ENCODE measurements at regions not wholly inside any gene's neighbourhood (a gene's known extent, or its start where the extent isn't known, plus 50 kb on each side); places are given as distances from the start of the nearest gene placed in this dataset.

- Histone ChIP-seq H3K27me3 (ENCODE audit: control insufficient read depth, insufficient read depth, low read length, poor library complexity, severe bottlenecking) (no peaks in the 10 kb centered on the region), H3K4me3 (ENCODE audit: insufficient read depth, low read depth, low read length) (no peak overlapping the region), H3K27ac (ENCODE audit: insufficient read depth, low read depth, low read length, poor library complexity, severe bottlenecking) (no peak overlapping the region), H3K36me3 (ENCODE audit: control insufficient read depth, insufficient read depth, low read length) (peaks cover 3% of the 10 kb centered on the region), H3K4me1 (ENCODE audit: control insufficient read depth, insufficient read depth, low read length) (peaks cover 12% of the 10 kb centered on the region), H3K9me3 (ENCODE audit: control insufficient read depth, low read length) (no peaks in the 10 kb centered on the region)
- 50 to 54% methylated on average over 3 of the region's 3 CpGs for WGBS, 2 experiments
Measured at GRCh38 chr1:232472485-232473041, 157.4 kb downstream of the SIPA1L2 start.

- WGBS, 2 experiments = 94 to 96% methylated on average over 5 of the region's 5 CpGs
- Histone ChIP-seq H3K4me3 (ENCODE audit: insufficient read depth, low read depth, low read length) (no peak overlapping the region), H3K27me3 (ENCODE audit: control insufficient read depth, insufficient read depth, low read length, poor library complexity, severe bottlenecking) (no peaks in the 10 kb centered on the region), H3K27ac (ENCODE audit: insufficient read depth, low read depth, low read length, poor library complexity, severe bottlenecking) (no peak overlapping the region), H3K9me3 (ENCODE audit: control insufficient read depth, low read length) (no peaks in the 10 kb centered on the region), H3K4me1 (ENCODE audit: control insufficient read depth, insufficient read depth, low read length) (peaks cover 12% of the 10 kb centered on the region), H3K36me3 (ENCODE audit: control insufficient read depth, insufficient read depth, low read length) (peaks cover 9% of the 10 kb centered on the region)
Measured at GRCh38 chr1:232471250-232471649, 158.7 kb downstream of the SIPA1L2 start.

GRCh38 chr1:232470711-232471110 is 159.2 kb downstream of the SIPA1L2 start:
- peaks cover 7% of the 10 kb centered on the region for H3K36me3 ChIP-seq (ENCODE audit: control insufficient read depth, insufficient read depth, low read length)
- H3K27ac ChIP-seq (ENCODE audit: insufficient read depth, low read depth, low read length, poor library complexity, severe bottlenecking) = no peak overlapping the region
- H3K27me3 ChIP-seq (ENCODE audit: control insufficient read depth, insufficient read depth, low read length, poor library complexity, severe bottlenecking) = no peaks in the 10 kb centered on the region
- H3K4me1 ChIP-seq (ENCODE audit: control insufficient read depth, insufficient read depth, low read length) = peaks cover 12% of the 10 kb centered on the region
- WGBS, 2 experiments = 72 to 86% methylated on average over 1 of the region's 1 CpG
- no peak overlapping the region for H3K4me3 ChIP-seq (ENCODE audit: insufficient read depth, low read depth, low read length)
- H3K9me3 ChIP-seq (ENCODE audit: control insufficient read depth, low read length) = no peaks in the 10 kb centered on the region

GRCh38 chr1:232468249-232468648 is 161.7 kb downstream of the SIPA1L2 start:
- Histone ChIP-seq H3K27ac (ENCODE audit: insufficient read depth, low read depth, low read length, poor library complexity, severe bottlenecking) (no peak overlapping the region), H3K4me3 (ENCODE audit: insufficient read depth, low read depth, low read length) (no peak overlapping the region), H3K27me3 (ENCODE audit: control insufficient read depth, insufficient read depth, low read length, poor library complexity, severe bottlenecking) (no peaks in the 10 kb centered on the region), H3K9me3 (ENCODE audit: control insufficient read depth, low read length) (no peaks in the 10 kb centered on the region), H3K4me1 (ENCODE audit: control insufficient read depth, insufficient read depth, low read length) (peaks cover 6% of the 10 kb centered on the region), H3K36me3 (ENCODE audit: control insufficient read depth, insufficient read depth, low read length) (peaks cover 12% of the 10 kb centered on the region)
- 76 to 77% methylated on average over 2 to 3 of the region's 3 CpGs for WGBS, 2 experiments

DNA sequence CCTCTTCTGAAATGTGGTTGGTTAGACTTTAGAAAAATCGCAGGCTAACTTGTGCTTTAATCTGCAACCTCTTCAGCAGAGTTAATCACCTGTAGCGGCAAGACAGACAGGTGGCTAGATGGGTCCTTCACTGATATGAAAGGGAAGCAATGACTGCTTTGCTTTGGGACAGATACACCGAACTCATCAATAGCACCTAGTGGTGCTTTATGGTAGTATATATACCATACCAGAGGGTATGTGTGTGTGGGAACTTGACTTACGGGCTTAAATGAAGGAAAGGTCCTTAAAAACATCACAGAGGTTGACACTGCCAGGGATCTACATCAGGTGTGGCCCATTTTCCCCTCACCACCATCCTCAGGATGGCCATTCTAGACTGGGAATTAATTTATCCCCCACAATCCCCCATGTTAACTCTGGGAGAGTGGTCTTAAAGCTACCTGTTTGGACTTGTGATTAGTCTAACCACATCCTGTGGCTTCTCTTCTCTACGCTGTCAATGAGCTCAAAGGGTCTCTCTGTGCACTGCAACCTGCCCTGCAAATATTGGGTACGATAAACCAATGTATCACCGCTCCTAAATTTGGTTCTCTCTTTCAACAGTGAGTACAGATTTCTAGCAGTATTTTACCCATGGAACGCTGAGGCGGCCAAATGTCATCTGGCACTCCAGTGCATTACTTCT is 162.7 kb downstream of the SIPA1L2 start:
- 94 to 97% methylated on average over 9 of the region's 9 CpGs for WGBS, 2 experiments
- no peak overlapping the region for H3K4me3 ChIP-seq (ENCODE audit: insufficient read depth, low read depth, low read length)
- H3K9me3 ChIP-seq (ENCODE audit: control insufficient read depth, low read length) = no peaks in the 10 kb centered on the region
- no peaks in the 10 kb centered on the region for H3K27me3 ChIP-seq (ENCODE audit: control insufficient read depth, insufficient read depth, low read length, poor library complexity, severe bottlenecking)
- peaks cover 12% of the 10 kb centered on the region for H3K36me3 ChIP-seq (ENCODE audit: control insufficient read depth, insufficient read depth, low read length)
- H3K27ac ChIP-seq (ENCODE audit: insufficient read depth, low read depth, low read length, poor library complexity, severe bottlenecking) = no peak overlapping the region
- H3K4me1 ChIP-seq (ENCODE audit: control insufficient read depth, insufficient read depth, low read length) = no peaks in the 10 kb centered on the region

DNA sequence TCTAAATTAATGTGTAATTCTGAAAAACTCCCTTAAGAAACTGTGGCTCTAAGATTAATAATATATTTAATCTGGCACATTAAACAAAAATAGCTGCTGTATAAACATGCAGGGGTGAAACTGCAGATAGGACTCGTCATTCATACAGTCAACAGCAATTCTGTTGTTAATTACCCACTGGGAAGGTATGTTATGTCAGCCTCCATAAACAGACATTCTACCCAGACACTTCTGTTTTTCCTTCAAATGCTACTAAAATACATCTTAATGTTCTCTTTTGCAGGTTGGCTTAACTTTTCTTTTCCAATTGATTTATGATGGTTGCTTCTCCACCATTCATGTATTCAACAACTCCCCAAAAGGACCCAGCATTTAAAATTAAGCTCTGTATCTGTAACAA is 165.6 kb downstream of the SIPA1L2 start:
- WGBS, 2 experiments = 100% methylated on average over 1 of the region's 1 CpG
- H3K27me3 ChIP-seq (ENCODE audit: control insufficient read depth, insufficient read depth, low read length, poor library complexity, severe bottlenecking) = no peaks in the 10 kb centered on the region
- H3K4me3 ChIP-seq (ENCODE audit: insufficient read depth, low read depth, low read length) = no peak overlapping the region
- H3K4me1 ChIP-seq (ENCODE audit: control insufficient read depth, insufficient read depth, low read length) = no peaks in the 10 kb centered on the region
- H3K36me3 ChIP-seq (ENCODE audit: control insufficient read depth, insufficient read depth, low read length) = peaks cover 12% of the 10 kb centered on the region
- no peaks in the 10 kb centered on the region for H3K9me3 ChIP-seq (ENCODE audit: control insufficient read depth, low read length)
- no peak overlapping the region for H3K27ac ChIP-seq (ENCODE audit: insufficient read depth, low read depth, low read length, poor library complexity, severe bottlenecking)

DNA sequence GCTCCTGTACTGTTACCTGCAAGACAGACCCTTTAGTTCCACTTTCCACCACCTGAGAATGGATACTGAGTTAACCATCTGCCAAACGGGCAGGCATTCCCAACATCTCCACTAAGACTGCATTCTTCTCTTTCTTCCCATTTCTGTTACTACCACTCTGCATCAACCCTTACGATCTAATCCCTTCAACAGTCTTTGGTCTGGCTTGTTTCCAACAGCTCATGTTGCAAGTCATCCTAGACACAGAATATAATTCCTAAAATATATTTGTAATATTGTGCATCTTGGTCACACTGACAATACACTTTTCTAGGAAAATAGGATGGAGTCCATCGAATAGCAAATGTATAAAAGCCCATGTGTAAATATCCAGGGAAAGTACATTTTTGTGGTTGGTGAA is 166.7 kb downstream of the SIPA1L2 start:
- peaks cover 12% of the 10 kb centered on the region for H3K36me3 ChIP-seq (ENCODE audit: control insufficient read depth, insufficient read depth, low read length)
- H3K27me3 ChIP-seq (ENCODE audit: control insufficient read depth, insufficient read depth, low read length, poor library complexity, severe bottlenecking) = no peaks in the 10 kb centered on the region
- H3K9me3 ChIP-seq (ENCODE audit: control insufficient read depth, low read length) = no peaks in the 10 kb centered on the region
- no peaks in the 10 kb centered on the region for H3K4me1 ChIP-seq (ENCODE audit: control insufficient read depth, insufficient read depth, low read length)
- WGBS, 2 experiments = 88 to 92% methylated on average over 3 of the region's 3 CpGs
- no peak overlapping the region for H3K4me3 ChIP-seq (ENCODE audit: insufficient read depth, low read depth, low read length)
- H3K27ac ChIP-seq (ENCODE audit: insufficient read depth, low read depth, low read length, poor library complexity, severe bottlenecking) = no peak overlapping the region

DNA sequence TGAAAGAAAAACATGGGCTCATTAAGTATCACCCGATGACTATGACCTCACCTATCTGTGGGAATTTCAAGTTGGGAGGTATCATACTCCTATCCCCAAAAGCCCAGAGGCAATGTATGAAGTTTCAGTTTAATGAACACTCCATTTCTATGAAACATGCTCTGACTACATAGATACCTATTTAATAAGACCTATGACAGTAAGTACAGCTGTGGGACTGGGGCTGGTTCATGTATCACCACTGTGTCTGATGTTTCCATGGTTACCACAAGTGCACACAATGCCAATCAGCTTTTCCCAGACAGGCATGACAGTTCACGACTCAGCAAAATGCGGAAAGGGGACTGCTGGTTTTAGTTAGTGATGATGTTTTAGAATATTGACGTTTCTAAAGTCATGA is 167.7 kb downstream of the SIPA1L2 start:
- 91 to 94% methylated on average over 4 of the region's 4 CpGs for WGBS, 2 experiments
- H3K4me1 ChIP-seq (ENCODE audit: control insufficient read depth, insufficient read depth, low read length) = no peaks in the 10 kb centered on the region
- no peaks in the 10 kb centered on the region for H3K9me3 ChIP-seq (ENCODE audit: control insufficient read depth, low read length)
- no peaks in the 10 kb centered on the region for H3K27me3 ChIP-seq (ENCODE audit: control insufficient read depth, insufficient read depth, low read length, poor library complexity, severe bottlenecking)
- no peak overlapping the region for H3K27ac ChIP-seq (ENCODE audit: insufficient read depth, low read depth, low read length, poor library complexity, severe bottlenecking)
- H3K36me3 ChIP-seq (ENCODE audit: control insufficient read depth, insufficient read depth, low read length) = peaks cover 12% of the 10 kb centered on the region
- H3K4me3 ChIP-seq (ENCODE audit: insufficient read depth, low read depth, low read length) = no peak overlapping the region

DNA sequence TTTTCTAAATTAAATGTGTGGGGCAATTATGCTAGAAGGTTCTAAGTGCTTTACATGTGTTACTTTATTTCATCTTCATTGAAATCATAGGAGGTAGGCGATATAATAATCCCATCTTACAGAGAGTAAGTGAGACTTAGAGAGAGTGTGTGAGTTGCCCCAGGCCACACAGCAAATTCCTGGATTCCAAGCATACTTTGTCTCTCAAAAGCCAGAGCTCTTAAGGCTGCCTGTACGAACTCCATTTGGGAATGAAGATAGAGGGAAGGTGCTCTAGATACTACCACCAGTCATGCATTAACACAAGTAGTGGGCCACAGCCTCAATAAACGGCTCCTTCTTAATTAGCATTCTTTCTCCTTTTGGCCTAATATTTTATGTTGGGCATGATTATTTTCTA is 170.1 kb downstream of the SIPA1L2 start:
- 75 to 76% methylated on average over 2 to 3 of the region's 3 CpGs for WGBS, 2 experiments
- H3K9me3 ChIP-seq (ENCODE audit: control insufficient read depth, low read length) = no peaks in the 10 kb centered on the region
- H3K27ac ChIP-seq (ENCODE audit: insufficient read depth, low read depth, low read length, poor library complexity, severe bottlenecking) = no peak overlapping the region
- no peaks in the 10 kb centered on the region for H3K27me3 ChIP-seq (ENCODE audit: control insufficient read depth, insufficient read depth, low read length, poor library complexity, severe bottlenecking)
- peaks cover 2% of the 10 kb centered on the region for H3K36me3 ChIP-seq (ENCODE audit: control insufficient read depth, insufficient read depth, low read length)
- H3K4me3 ChIP-seq (ENCODE audit: insufficient read depth, low read depth, low read length) = no peak overlapping the region
- peaks cover 3% of the 10 kb centered on the region for H3K4me1 ChIP-seq (ENCODE audit: control insufficient read depth, insufficient read depth, low read length)

GRCh38 chr1:232459087-232459486 is 170.8 kb downstream of the SIPA1L2 start:
- Histone ChIP-seq H3K4me3 (ENCODE audit: insufficient read depth, low read depth, low read length) (no peak overlapping the region), H3K27me3 (ENCODE audit: control insufficient read depth, insufficient read depth, low read length, poor library complexity, severe bottlenecking) (no peaks in the 10 kb centered on the region), H3K27ac (ENCODE audit: insufficient read depth, low read depth, low read length, poor library complexity, severe bottlenecking) (no peak overlapping the region), H3K4me1 (ENCODE audit: control insufficient read depth, insufficient read depth, low read length) (peaks cover 3% of the 10 kb centered on the region), H3K9me3 (ENCODE audit: control insufficient read depth, low read length) (no peaks in the 10 kb centered on the region), H3K36me3 (ENCODE audit: control insufficient read depth, insufficient read depth, low read length) (no peaks in the 10 kb centered on the region)
- WGBS, 2 experiments = 92 to 93% methylated on average over 4 of the region's 4 CpGs
